NCI-H1048 (cell line): ENCODE measurements at regions not wholly inside any gene's neighbourhood (a gene's known extent, or its start where the extent isn't known, plus 50 kb on each side); places are given as distances from the start of the nearest gene placed in this dataset.
A peak's percentile ranks its signal among the peaks of the same experiment; 100 is the strongest.
"Not testable (repeated sequence)": the region's sequence is repeated elsewhere in the genome, so short reads cannot be mapped to it uniquely, and the experiment has no call there.

Source experiments
- DNase-seq: peaks from one replicate; lab custom pipeline; 2025; lab: John Stamatoyannopoulos, UW

DNA sequence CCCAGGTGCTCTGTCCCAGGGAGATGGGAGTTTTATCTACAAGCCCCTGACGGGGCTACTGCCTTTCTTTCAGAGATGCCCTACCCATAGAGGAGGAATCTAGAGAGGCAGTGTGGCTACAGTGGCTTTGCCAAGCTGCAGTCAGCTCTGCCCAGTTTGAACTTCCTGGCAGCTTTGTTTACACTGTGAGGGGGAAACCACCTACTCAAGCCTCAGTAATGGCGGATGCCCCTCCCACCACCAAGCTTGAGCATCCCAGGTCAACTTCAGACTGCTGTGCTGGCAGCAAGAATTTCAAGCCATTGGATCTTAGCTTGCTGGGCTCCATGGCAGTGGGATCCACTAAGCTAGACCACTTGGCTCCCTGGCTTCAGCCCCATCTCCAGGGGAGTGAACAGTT, 53.1 kb upstream of the TMEM252 start:
- not testable (repeated sequence) for DNase-seq

DNA sequence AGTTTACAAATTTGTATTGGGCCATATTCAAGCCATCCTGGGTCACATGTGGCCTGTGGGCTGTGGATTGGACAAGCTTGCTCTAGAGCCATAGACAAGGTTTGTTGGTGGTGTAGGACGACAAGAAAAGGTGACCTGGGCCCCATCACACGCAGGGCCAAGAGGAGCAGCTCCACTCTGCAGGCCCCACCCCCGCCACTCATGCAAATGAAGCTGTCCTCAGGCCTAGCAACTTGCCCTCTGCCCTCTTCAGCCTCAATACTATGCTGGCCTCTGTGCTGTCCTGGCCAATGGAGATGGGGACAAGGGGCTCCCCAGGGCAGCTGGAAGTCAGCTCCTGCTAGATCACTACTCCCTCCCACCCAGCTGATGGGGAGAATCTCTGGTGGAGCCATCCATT, 55.2 kb upstream of the TMEM252 start:
- no peak for DNase-seq

GRCh38 chr9:68597362-68597997, 56.8 kb upstream of the TMEM252 start:
- DNase-seq = no peak

DNA sequence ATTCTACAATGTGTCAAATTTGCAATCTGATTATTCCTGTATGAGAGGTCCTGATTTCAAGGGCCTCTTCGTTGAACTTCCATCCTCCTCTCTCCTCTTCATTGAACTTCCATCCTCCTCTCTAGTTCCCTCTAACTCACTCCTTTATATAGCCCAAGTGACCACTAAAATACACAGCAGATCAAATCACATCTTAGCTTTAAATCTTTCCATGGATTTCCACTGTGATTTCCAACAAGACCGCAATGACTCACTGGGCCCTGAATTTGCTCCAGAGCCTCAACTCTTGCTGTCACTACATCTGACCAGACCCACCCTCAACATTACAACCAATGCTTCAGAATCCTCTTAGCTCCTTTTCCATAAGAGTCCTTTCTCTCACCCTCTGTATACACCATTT, 59.1 kb upstream of the TMEM252 start:
- no peak for DNase-seq

GRCh38 chr9:68601081-68601480, 60.4 kb upstream of the TMEM252 start:
- no peak for DNase-seq

DNA sequence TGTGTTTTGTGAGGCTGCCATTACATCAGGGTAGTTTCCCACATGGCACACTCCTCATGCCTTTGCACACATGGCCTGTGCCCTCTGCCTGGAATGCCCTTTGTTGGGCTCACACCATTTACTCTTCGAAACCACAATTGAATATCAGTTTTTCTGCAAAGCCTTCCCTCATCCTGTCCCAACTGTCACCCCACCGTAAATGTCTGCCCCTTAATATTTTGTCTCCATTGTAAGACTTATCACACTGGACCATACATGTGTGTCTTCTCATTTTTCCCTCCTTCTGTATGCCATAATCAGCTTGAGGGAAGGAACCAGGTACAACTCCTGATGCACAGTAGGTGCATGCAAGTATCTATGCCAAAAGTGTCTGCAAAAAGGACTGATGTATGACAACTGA, 62.7 kb upstream of the TMEM252 start:
- DNase-seq = no peak

GRCh38 chr9:68608763-68609162, 68.1 kb upstream of the TMEM252 start:
- DNase-seq = no peak

GRCh38 chr9:68609901-68610415, 69.3 kb upstream of the TMEM252 start:
- no peak for DNase-seq

- DNase-seq = no peak
Measured at GRCh38 chr9:68614121-68614520, 73.4 kb upstream of the TMEM252 start.

DNA sequence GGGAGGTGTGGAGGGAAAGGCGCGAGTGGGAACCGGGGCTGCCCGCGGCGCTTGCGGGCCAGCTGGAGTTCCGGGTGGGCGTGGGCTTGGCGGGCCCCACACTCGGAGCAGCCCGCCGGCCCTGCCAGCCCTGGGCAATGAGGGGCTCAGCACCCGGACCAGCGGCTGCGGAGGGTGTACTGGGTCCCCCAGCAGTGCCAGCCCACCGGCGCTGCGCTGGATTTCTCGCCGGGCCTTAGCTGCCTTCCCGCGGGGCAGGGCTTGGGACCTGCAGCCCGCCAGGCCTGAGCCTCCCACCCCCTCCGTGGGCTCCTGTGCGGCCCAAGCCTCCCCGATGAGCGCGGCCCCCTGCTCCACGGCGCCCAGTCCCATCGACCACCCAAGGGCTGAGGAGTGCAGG, 76.3 kb upstream of the TMEM252 start:
- not testable (repeated sequence) for DNase-seq

DNA sequence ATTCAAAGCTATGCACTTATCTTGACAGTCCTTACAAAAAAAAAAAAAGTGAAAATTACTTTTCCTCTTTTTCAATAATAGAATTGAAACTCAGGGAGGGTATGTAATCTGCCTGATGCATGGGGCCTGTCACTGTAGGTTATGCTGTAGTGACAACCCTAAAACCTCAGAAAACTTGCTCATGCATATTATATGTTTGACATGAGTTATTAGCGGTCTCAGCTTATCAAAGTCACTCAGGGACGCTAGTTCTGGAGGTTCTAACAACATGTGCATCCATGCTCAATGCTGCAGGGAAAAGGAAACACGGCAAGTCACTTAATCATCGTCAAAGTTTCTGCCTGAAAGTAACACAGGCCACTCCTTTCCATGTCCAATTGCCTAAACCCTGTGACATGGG, 78.4 kb upstream of the TMEM252 start:
- DNase-seq = no peak

GRCh38 chr9:68619636-68620035, 79.0 kb upstream of the TMEM252 start:
- peak; percentile 27 for DNase-seq

DNA sequence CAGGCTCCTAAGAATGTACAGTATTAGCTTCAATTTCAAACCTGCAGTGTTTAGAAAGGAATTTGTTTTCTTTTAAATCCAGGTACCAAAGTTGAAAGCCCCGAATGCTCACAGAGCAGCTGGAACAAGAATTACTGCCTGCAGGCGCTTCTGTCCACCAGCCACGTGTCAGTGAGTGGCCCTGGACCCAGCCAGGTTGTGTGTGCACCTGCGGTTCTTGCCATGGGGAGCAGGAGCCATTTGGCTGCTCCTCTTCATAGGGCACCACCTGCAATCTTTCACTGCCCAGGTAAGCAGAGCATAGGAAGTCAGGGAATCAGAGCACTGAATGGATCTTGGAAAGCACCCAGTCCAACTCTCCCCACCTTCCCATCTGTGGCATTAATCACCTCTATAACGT, 79.5 kb upstream of the PIP5K1B start:
- DNase-seq = no peak

DNA sequence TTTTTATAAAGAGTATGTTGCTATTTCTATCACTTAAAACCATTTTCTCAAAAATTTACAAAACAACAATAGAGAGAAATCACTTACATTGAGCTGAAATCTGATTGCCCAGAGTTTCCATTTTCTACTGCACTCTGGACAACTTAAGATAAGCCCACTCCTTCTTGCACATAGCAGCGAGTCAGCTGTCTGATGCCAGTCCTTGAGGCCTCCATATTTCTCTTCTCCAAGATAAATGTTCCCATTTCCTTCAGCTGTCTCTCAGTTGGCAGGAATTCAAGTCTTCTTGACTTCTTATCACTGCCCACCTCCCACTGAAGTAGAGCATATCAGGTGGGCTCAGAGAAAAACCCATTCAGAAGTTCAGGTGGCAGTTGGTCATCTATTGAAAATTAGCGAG, 78.5 kb upstream of the PIP5K1B start:
- no peak for DNase-seq

- DNase-seq = no peak
Measured at GRCh38 chr9:68627104-68627503, 77.9 kb upstream of the PIP5K1B start.

DNA sequence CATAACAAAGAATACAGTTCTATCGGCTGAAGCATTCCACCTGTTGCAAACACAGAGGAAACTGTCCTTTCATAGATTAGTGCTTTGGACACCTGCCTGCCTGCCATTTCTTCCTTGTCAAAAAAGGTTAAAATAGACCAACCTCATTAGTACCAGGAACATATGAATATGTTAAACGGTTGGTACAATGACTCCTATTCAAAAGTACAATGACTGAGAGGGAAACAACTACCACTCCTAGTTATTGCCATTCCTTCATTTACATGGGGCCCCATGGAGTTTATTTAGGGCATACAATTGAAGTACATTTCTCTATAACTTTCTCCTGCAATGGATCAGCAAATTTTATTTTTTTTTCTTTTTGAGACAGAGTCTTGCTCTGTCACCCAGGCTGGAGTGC, 77.4 kb upstream of the PIP5K1B start:
- no peak for DNase-seq

DNA sequence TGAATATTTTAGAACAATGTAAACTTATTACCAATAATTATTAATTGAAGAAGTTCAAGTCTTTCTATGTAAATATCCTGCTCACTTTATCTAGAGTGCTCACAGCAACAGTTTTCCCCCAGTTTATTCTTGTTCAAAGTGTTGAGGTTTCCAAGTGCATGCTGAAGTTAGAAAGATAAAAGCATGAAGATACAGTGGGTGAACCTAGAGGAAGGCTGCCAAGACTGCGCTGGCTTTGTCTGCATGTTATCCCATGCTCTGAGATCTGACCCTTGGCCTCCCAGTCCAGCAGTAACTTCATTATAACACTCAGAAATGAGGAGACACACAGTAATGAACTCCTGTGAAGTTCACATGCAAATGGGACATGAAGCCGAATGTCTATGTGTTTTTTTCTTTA, 76.0 kb upstream of the PIP5K1B start:
- no peak for DNase-seq

- no peak for DNase-seq
Measured at GRCh38 chr9:68631811-68632210, 73.2 kb upstream of the PIP5K1B start.

DNA sequence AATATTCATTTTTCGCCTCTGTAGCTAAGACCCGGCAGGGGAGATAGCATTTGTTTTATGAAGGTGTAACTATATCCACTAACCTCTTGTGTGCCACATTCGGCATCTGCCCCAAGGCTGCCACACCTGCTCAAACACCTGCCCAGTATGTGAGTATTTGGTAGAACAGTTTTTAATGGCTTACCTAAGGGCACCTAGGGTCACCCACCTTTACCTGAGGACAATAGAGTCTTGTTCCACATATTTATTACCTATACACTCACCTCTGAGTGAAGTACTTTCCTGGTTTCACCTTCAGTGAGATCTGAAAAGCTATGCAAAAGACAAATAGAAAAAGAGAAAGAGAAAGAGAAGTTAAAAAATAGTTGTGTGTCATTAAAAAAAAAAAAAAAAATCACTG, 68.0 kb upstream of the PIP5K1B start:
- no peak for DNase-seq

DNA sequence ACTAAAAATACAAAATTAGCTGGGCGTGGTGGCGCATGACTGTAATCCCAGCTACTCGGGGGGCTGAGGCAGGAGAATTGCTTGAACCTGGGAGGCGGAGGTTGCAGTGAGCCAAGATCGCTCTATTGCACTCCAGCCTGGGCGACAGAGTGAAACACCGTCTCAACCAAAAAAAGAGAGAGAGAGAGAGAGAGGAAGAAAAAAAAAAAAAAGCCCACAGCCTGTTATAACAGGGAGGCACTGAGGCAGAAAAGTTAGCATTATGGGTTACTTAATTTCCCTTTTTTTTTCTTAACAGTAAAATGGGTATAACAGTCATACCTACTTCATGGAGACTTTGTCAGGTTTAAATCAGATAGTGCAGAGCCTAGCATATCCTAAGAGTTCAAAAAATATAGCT, 65.8 kb upstream of the PIP5K1B start:
- DNase-seq = not testable (repeated sequence)

GRCh38 chr9:68640421-68641089, 64.5 kb upstream of the PIP5K1B start:
- DNase-seq = no peak

GRCh38 chr9:68643901-68644809, 60.9 kb upstream of the PIP5K1B start:
- DNase-seq = no peak

GRCh38 chr9:68644831-68645230, 60.2 kb upstream of the PIP5K1B start:
- no peak for DNase-seq
